ENCODE measurements at regions not wholly inside any gene's neighbourhood (a gene's known extent, or its start where the extent isn't known, plus 50 kb on each side); places are given as distances from the start of the nearest gene placed in this dataset.

GRCh38 chr12:46449856-46450255, 77.3 kb upstream of the SLC38A2 start:
- H3K4me1 Mint-ChIP-seq (ENCODE audit: low read depth): peaks cover 76% of the 10 kb centered on the region
- H3K36me3 Mint-ChIP-seq (ENCODE audit: low read depth): peaks cover 20% of the 10 kb centered on the region; the same call in 1 of the 2 replicates
- no peaks in the 10 kb centered on the region for H3K9me3 Mint-ChIP-seq
- no peak for DNase-seq
- no peak overlapping the region for H3K27ac Mint-ChIP-seq
- H3K4me3 Mint-ChIP-seq: no peak overlapping the region
- no peak for TF ChIP-seq CTCF (IDR thresholded peaks at IDR 0.05)
- H3K27me3 Mint-ChIP-seq (ENCODE audit: insufficient read depth): no peaks in the 10 kb centered on the region; the same call in 1 of the 2 replicates

GRCh38 chr12:46449316-46449715, 76.7 kb upstream of the SLC38A2 start:
- Mint-ChIP-seq H3K4me3 (no peak overlapping the region), H3K9me3 (no peaks in the 10 kb centered on the region), H3K27ac (no peak overlapping the region), H3K27me3 (ENCODE audit: insufficient read depth) (no peaks in the 10 kb centered on the region; the same call in 1 of the 2 replicates), H3K36me3 (ENCODE audit: low read depth) (peaks cover 16% of the 10 kb centered on the region; the same call in 1 of the 2 replicates), H3K4me1 (ENCODE audit: low read depth) (peaks cover 77% of the 10 kb centered on the region)
- no peak for DNase-seq
- no peak for TF ChIP-seq CTCF (IDR thresholded peaks at IDR 0.05)

GRCh38 chr12:46446645-46447044, 74.1 kb upstream of the SLC38A2 start:
- Mint-ChIP-seq H3K9me3 (no peaks in the 10 kb centered on the region), H3K4me1 (ENCODE audit: low read depth) (peaks cover 79% of the 10 kb centered on the region), H3K27ac (no peak overlapping the region; the same call in 1 of the 2 replicates), H3K4me3 (no peak overlapping the region), H3K27me3 (ENCODE audit: insufficient read depth) (no peaks in the 10 kb centered on the region; the same call in 1 of the 2 replicates), H3K36me3 (ENCODE audit: low read depth) (peaks cover 16% of the 10 kb centered on the region; the same call in 1 of the 2 replicates)
- DNase-seq: no peak
- TF ChIP-seq CTCF (IDR thresholded peaks at IDR 0.05): no peak

GRCh38 chr12:46445551-46446235, 73.1 kb upstream of the SLC38A2 start:
- no peaks in the 10 kb centered on the region; the same call in 1 of the 2 replicates for H3K27me3 Mint-ChIP-seq (ENCODE audit: insufficient read depth)
- peak overlapping the region; percentile 12 for H3K4me3 Mint-ChIP-seq
- no peak for TF ChIP-seq CTCF (IDR thresholded peaks at IDR 0.05)
- no peaks in the 10 kb centered on the region for H3K9me3 Mint-ChIP-seq
- peaks cover 73% of the 10 kb centered on the region for H3K4me1 Mint-ChIP-seq (ENCODE audit: low read depth)
- DNase-seq: no peak
- H3K27ac Mint-ChIP-seq: peak overlapping the region; percentile 42
- H3K36me3 Mint-ChIP-seq (ENCODE audit: low read depth): peaks cover 16% of the 10 kb centered on the region; the same call in 1 of the 2 replicates

- Mint-ChIP-seq H3K9me3 (no peaks in the 10 kb centered on the region), H3K36me3 (ENCODE audit: low read depth) (peaks cover 16% of the 10 kb centered on the region; the same call in 1 of the 2 replicates), H3K27ac (peak overlapping the region; percentile 28), H3K4me1 (ENCODE audit: low read depth) (peaks cover 73% of the 10 kb centered on the region), H3K27me3 (ENCODE audit: insufficient read depth) (no peaks in the 10 kb centered on the region; the same call in 1 of the 2 replicates), H3K4me3 (peak overlapping the region; percentile 13)
- DNase-seq: no peak
- no peak for TF ChIP-seq CTCF (IDR thresholded peaks at IDR 0.05)
Observed at GRCh38 chr12:46445093-46445492, 72.5 kb upstream of the SLC38A2 start.

Data from HFFc6 (cell line).